22Rv1 (cell line): ENCODE measurements at regions not wholly inside any gene's neighbourhood (a gene's known extent, or its start where the extent isn't known, plus 50 kb on each side); places are given as distances from the start of the nearest gene placed in this dataset.

Experiments
- ZFX ChIP-seq: fragments of 450-650 bp; IDR thresholded peaks from 2 replicates; pipeline ENCODE4 v1.6.1; 2017; ENCODE audit warnings: antibody characterized with exemption, borderline replicate concordance
- TF ChIP-seq, protein P1 (sequence below): fragments of 450-650 bp; IDR thresholded peaks from 2 replicates; pipeline ENCODE4 v1.5.1; 2017; ENCODE audit warnings: mild to moderate bottlenecking

DNA sequence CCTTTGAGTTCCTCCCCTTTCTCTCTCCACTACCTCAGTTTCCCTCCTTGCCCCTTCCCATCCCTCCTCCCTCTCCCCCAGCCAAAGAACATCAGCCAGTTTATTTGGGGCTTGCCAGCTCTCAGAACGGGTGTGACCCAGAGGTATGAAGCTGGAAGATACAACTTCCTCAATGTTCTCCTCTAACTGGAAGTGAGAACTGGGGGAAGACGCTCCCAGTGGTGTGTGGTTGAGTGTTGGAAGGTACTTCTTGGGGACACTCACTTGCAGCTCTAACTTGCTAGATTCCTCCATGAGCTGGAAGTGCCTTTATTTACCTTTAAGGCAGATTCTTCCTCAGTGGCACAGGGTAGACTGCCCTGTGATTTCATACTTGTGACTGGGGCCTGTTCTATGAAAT lies 110.5 kb upstream of the HABP2 start:
- TF ChIP-seq, protein P1, sequence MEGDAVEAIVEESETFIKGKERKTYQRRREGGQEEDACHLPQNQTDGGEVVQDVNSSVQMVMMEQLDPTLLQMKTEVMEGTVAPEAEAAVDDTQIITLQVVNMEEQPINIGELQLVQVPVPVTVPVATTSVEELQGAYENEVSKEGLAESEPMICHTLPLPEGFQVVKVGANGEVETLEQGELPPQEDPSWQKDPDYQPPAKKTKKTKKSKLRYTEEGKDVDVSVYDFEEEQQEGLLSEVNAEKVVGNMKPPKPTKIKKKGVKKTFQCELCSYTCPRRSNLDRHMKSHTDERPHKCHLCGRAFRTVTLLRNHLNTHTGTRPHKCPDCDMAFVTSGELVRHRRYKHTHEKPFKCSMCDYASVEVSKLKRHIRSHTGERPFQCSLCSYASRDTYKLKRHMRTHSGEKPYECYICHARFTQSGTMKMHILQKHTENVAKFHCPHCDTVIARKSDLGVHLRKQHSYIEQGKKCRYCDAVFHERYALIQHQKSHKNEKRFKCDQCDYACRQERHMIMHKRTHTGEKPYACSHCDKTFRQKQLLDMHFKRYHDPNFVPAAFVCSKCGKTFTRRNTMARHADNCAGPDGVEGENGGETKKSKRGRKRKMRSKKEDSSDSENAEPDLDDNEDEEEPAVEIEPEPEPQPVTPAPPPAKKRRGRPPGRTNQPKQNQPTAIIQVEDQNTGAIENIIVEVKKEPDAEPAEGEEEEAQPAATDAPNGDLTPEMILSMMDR, result no peak
- no peak for TF ChIP-seq ZFX
